HG03457 (cell line): ENCODE measurements at regions not wholly inside any gene's neighbourhood (a gene's known extent, or its start where the extent isn't known, plus 50 kb on each side); places are given as distances from the start of the nearest gene placed in this dataset.
A peak's percentile ranks its signal among the peaks of the same experiment; 100 is the strongest.

Experiments used
- ATAC-seq: cut with Tn5 transposase; IDR thresholded peaks from one replicate; pipeline ENCODE4 v1.9.1; 2021; ENCODE audit warnings: moderate number of reproducible peaks; ENCODE audit not compliant: unreplicated experiment

GRCh38 chr3:28792604-28793003 lies 444.0 kb upstream of the AZI2 start:
- no peak for ATAC-seq

- ATAC-seq: no peak
These were observed 450.5 kb upstream of the AZI2 start for GRCh38 chr3:28799084-28799483.

- no peak for ATAC-seq
These were observed 451.6 kb upstream of the AZI2 start for GRCh38 chr3:28800203-28800602.

- ATAC-seq: no peak
These were observed 459.4 kb upstream of the AZI2 start for GRCh38 chr3:28808068-28808467.

- ATAC-seq: no peak
These were observed 464.9 kb upstream of the RBMS3 start for GRCh38 chr3:28816017-28816416.

- no peak for ATAC-seq
These were observed 456.6 kb upstream of the RBMS3 start for GRCh38 chr3:28824316-28824715.

- no peak for ATAC-seq
These were observed 454.0 kb upstream of the RBMS3 start for GRCh38 chr3:28826840-28827239.

- no peak for ATAC-seq
These were observed 445.6 kb upstream of the RBMS3 start for GRCh38 chr3:28835249-28835648.

- ATAC-seq: no peak
These were observed 445.1 kb upstream of the RBMS3 start for GRCh38 chr3:28835751-28836150.

GRCh38 chr3:28836199-28836598 lies 444.7 kb upstream of the RBMS3 start:
- no peak for ATAC-seq

- peak; percentile 72 for ATAC-seq
These were observed 439.9 kb upstream of the RBMS3 start for GRCh38 chr3:28840976-28841376.

GRCh38 chr3:28841441-28841840 lies 439.4 kb upstream of the RBMS3 start:
- no peak for ATAC-seq

GRCh38 chr3:28844298-28845005 lies 436.4 kb upstream of the RBMS3 start:
- no peak for ATAC-seq

- no peak for ATAC-seq
These were observed 435.9 kb upstream of the RBMS3 start for GRCh38 chr3:28845006-28845324.

GRCh38 chr3:28846971-28847478 lies 433.8 kb upstream of the RBMS3 start:
- no peak for ATAC-seq

GRCh38 chr3:28847736-28848135 lies 433.1 kb upstream of the RBMS3 start:
- ATAC-seq: no peak

GRCh38 chr3:28850186-28850585 lies 430.7 kb upstream of the RBMS3 start:
- no peak for ATAC-seq

GRCh38 chr3:28853830-28854229 lies 427.0 kb upstream of the RBMS3 start:
- ATAC-seq: no peak

GRCh38 chr3:28856796-28857195 lies 424.1 kb upstream of the RBMS3 start:
- ATAC-seq: no peak

- ATAC-seq: no peak
These were observed 421.0 kb upstream of the RBMS3 start for GRCh38 chr3:28859897-28860296.

GRCh38 chr3:28860307-28860706 lies 420.6 kb upstream of the RBMS3 start:
- ATAC-seq: no peak

- ATAC-seq: no peak
These were observed 417.7 kb upstream of the RBMS3 start for GRCh38 chr3:28863186-28863585.

GRCh38 chr3:28867836-28868235 lies 413.0 kb upstream of the RBMS3 start:
- no peak for ATAC-seq
